NCI-H1092 (cell line): ENCODE measurements at regions not wholly inside any gene's neighbourhood (a gene's known extent, or its start where the extent isn't known, plus 50 kb on each side); places are given as distances from the start of the nearest gene placed in this dataset.

Experiments
- DNase-seq: peaks from one replicate; lab custom pipeline; 2025; lab: John Stamatoyannopoulos, UW

GRCh38 chr13:57784633-57785032 is 153.1 kb downstream of the PCDH17 start:
- no peak for DNase-seq

GRCh38 chr13:57787058-57787791 is 155.7 kb downstream of the PCDH17 start:
- DNase-seq: no peak

GRCh38 chr13:57799624-57800023 is 168.1 kb downstream of the PCDH17 start:
- DNase-seq: no peak

- no peak for DNase-seq
Measured at GRCh38 chr13:57813651-57814050, 182.1 kb downstream of the PCDH17 start.

GRCh38 chr13:57815600-57815999 is 184.1 kb downstream of the PCDH17 start:
- no peak for DNase-seq

- DNase-seq: no peak
Measured at GRCh38 chr13:57820924-57821323, 189.4 kb downstream of the PCDH17 start.

- no peak for DNase-seq
Measured at GRCh38 chr13:57823704-57824103, 192.2 kb downstream of the PCDH17 start.

- DNase-seq: no peak
Measured at GRCh38 chr13:57824121-57824520, 192.6 kb downstream of the PCDH17 start.

- no peak for DNase-seq
Measured at GRCh38 chr13:57825066-57825465, 193.5 kb downstream of the PCDH17 start.

- DNase-seq: no peak
Measured at GRCh38 chr13:57829496-57829895, 198.0 kb downstream of the PCDH17 start.

GRCh38 chr13:57832187-57832586 is 200.6 kb downstream of the PCDH17 start:
- no peak for DNase-seq

- no peak for DNase-seq
Measured at GRCh38 chr13:57837801-57838200, 206.3 kb downstream of the PCDH17 start.

- no peak for DNase-seq
Measured at GRCh38 chr13:57843521-57843920, 212.0 kb downstream of the PCDH17 start.

GRCh38 chr13:57846600-57847173 is 215.1 kb downstream of the PCDH17 start:
- no peak for DNase-seq

- no peak for DNase-seq
Measured at GRCh38 chr13:57857945-57858344, 226.4 kb downstream of the PCDH17 start.

GRCh38 chr13:57858376-57858775 is 226.8 kb downstream of the PCDH17 start:
- DNase-seq: no peak

- DNase-seq: no peak
Measured at GRCh38 chr13:57862879-57863278, 231.3 kb downstream of the PCDH17 start.

GRCh38 chr13:57865600-57866294 is 234.2 kb downstream of the PCDH17 start:
- no peak for DNase-seq

GRCh38 chr13:57874530-57874929 is 243.0 kb downstream of the PCDH17 start:
- no peak for DNase-seq

GRCh38 chr13:57877601-57878000 is 246.1 kb downstream of the PCDH17 start:
- DNase-seq: no peak

GRCh38 chr13:57878291-57878690 is 246.7 kb downstream of the PCDH17 start:
- no peak for DNase-seq

- DNase-seq: no peak
Measured at GRCh38 chr13:57897225-57897624, 265.7 kb downstream of the PCDH17 start.

- no peak for DNase-seq
Measured at GRCh38 chr13:57899096-57899495, 267.6 kb downstream of the PCDH17 start.
